ENCODE measurements at regions not wholly inside any gene's neighbourhood (a gene's known extent, or its start where the extent isn't known, plus 50 kb on each side); places are given as distances from the start of the nearest gene placed in this dataset.

- Histone ChIP-seq H3K23ac (ENCODE audit: insufficient read length, low read depth, low read length) (no peak overlapping the region), H4K91ac (ENCODE audit: insufficient read length, low read depth, low read length) (no peak overlapping the region), H3K27me3 (ENCODE audit: insufficient read depth, low read length) (no peaks in the 10 kb centered on the region), H4K5ac (ENCODE audit: insufficient read length, low read depth, low read length) (no peak overlapping the region), H3K4me2 (ENCODE audit: insufficient read depth, insufficient read length, low read length) (no peak overlapping the region), H3K14ac (ENCODE audit: insufficient read depth, low read length) (no peak overlapping the region), H3T11ph (ENCODE audit: low read length) (no peak overlapping the region), H3K79me2 (ENCODE audit: insufficient read depth, low read length) (no peaks in the 10 kb centered on the region), H2BK12ac (ENCODE audit: insufficient read length, low read depth, low read length) (no peak overlapping the region), H2AFZ (ENCODE audit: low read length) (no peak overlapping the region), H3K23me2 (ENCODE audit: insufficient read length, low read depth, low read length, poor library complexity, severe bottlenecking) (no peaks in the 10 kb centered on the region), H3K9me3 (ENCODE audit: control insufficient read depth, low read depth, low read length) (no peaks in the 10 kb centered on the region), H4K20me1 (ENCODE audit: control insufficient read depth, insufficient read depth, insufficient read length) (no peaks in the 10 kb centered on the region), H3K9ac (ENCODE audit: extremely low read depth, insufficient read length, low read length) (no peak overlapping the region), H2AK5ac (ENCODE audit: insufficient read length, low read length) (no peak overlapping the region), H3K56ac (ENCODE audit: insufficient read length, low read depth, low read length) (no peak overlapping the region), H3K79me1 (ENCODE audit: insufficient read depth, low read depth, low read length, poor library complexity, severe bottlenecking) (no peaks in the 10 kb centered on the region), H3K4me1 (ENCODE audit: insufficient read depth, low read length) (peaks cover 2% of the 10 kb centered on the region; the same call in 1 of the 2 replicates), H3K27ac (ENCODE audit: insufficient read length, low read depth, low read length) (no peak overlapping the region), H4K8ac (replicated peaks; ENCODE audit: insufficient read length, low read depth, low read length) (no peak overlapping the region), H3K4ac (ENCODE audit: low read depth, low read length) (no peak overlapping the region), H3K18ac (ENCODE audit: insufficient read length, low read depth, low read length) (no peak overlapping the region), H2BK20ac (ENCODE audit: low read depth, low read length, poor library complexity, severe bottlenecking) (no peak overlapping the region), H2BK5ac (ENCODE audit: insufficient read length, low read length) (no peak overlapping the region), H2BK120ac (ENCODE audit: low read depth, low read length, poor library complexity, severe bottlenecking) (no peak overlapping the region), H2BK15ac (ENCODE audit: low read depth, low read length) (no peak overlapping the region)
- H3K9me3 Mint-ChIP-seq = no peaks in the 10 kb centered on the region
- no CpG with 5 or more reads among the region's 14 CpGs for WGBS (ENCODE audit: extremely low coverage, insufficient read length, low lambda C conversion rate)
- H3K36me3 Mint-ChIP-seq (ENCODE audit: insufficient read depth in 1 of 3, low read depth in 3 of 3) = peaks cover 0 to 1% (median 0%) of the 10 kb centered on the region in 3 experiments; a peak in 1 of 7 replicates
- peaks cover 14 to 25% of the 10 kb centered on the region in 2 experiments for H3K4me1 Mint-ChIP-seq
- H3K27ac Mint-ChIP-seq = peak overlapping the region in 1 of 3 experiments; percentile 92; a peak in 2 of 7 replicates
- DNase-seq = no peak
- TF ChIP-seq CTCF (conservative IDR thresholded peaks at IDR 0.05) = no peak
- no peaks in the 10 kb centered on the region; the same call in none of the 2 replicates for H3K27me3 Mint-ChIP-seq (ENCODE audit: low read depth)
- no peak overlapping the region for H3K4me3 Mint-ChIP-seq
Observed at GRCh38 chr11:70579316-70579955, 181.1 kb downstream of the CTTN start.
